Stimulated activated CD4-positive, alpha-beta T cell treated with anti-CD3 and anti-CD28 coated beads, Interleukin-12 subunit alpha, Interleukin-12 subunit beta, amount 100 ng/mL, for 4 hours (primary cell): ENCODE measurements at regions not wholly inside any gene's neighbourhood (a gene's known extent, or its start where the extent isn't known, plus 50 kb on each side); places are given as distances from the start of the nearest gene placed in this dataset.

Experiments used
- DNase-seq: peaks from one replicate; pipeline ENCODE4 v3.0.0-alpha.2; 2020

GRCh38 chr18:67218556-67218955 is 298.0 kb downstream of the DSEL start:
- no peak for DNase-seq

GRCh38 chr18:67217551-67218166 is 298.9 kb downstream of the DSEL start:
- peak; percentile 34 for DNase-seq

- no peak for DNase-seq
These were observed 299.7 kb downstream of the DSEL start for GRCh38 chr18:67216846-67217245.

- DNase-seq: no peak
These were observed 300.8 kb downstream of the DSEL start for GRCh38 chr18:67215686-67216085.

- no peak for DNase-seq
These were observed 304.9 kb downstream of the DSEL start for GRCh38 chr18:67211646-67212045.

- DNase-seq: no peak
These were observed 315.9 kb downstream of the DSEL start for GRCh38 chr18:67200665-67201064.

GRCh38 chr18:67199993-67200617 is 316.4 kb downstream of the DSEL start:
- DNase-seq: no peak

- DNase-seq: no peak
These were observed 321.6 kb downstream of the DSEL start for GRCh38 chr18:67194886-67195285.

- no peak for DNase-seq
These were observed 324.0 kb downstream of the DSEL start for GRCh38 chr18:67192535-67192934.

- no peak for DNase-seq
These were observed 333.1 kb downstream of the DSEL start for GRCh38 chr18:67183398-67183797.

- no peak for DNase-seq
These were observed 336.8 kb downstream of the DSEL start for GRCh38 chr18:67179726-67180125.

GRCh38 chr18:67159662-67160061 is 356.9 kb downstream of the DSEL start:
- DNase-seq: no peak

GRCh38 chr18:67154979-67155378 is 361.5 kb downstream of the DSEL start:
- DNase-seq: no peak

- DNase-seq: no peak
These were observed 365.2 kb downstream of the DSEL start for GRCh38 chr18:67151366-67151765.

GRCh38 chr18:67145586-67146292 is 370.8 kb downstream of the DSEL start:
- no peak for DNase-seq

- no peak for DNase-seq
These were observed 372.2 kb downstream of the DSEL start for GRCh38 chr18:67144329-67144728.

- no peak for DNase-seq
These were observed 373.5 kb downstream of the DSEL start for GRCh38 chr18:67143028-67143427.

GRCh38 chr18:67142604-67143003 is 373.9 kb downstream of the DSEL start:
- no peak for DNase-seq

- no peak for DNase-seq
These were observed 376.0 kb downstream of the DSEL start for GRCh38 chr18:67140495-67140894.

GRCh38 chr18:67139899-67140298 is 376.6 kb downstream of the DSEL start:
- DNase-seq: no peak

- no peak for DNase-seq
These were observed 380.5 kb downstream of the DSEL start for GRCh38 chr18:67135981-67136380.

GRCh38 chr18:67134911-67135310 is 381.6 kb downstream of the DSEL start:
- no peak for DNase-seq

GRCh38 chr18:67133669-67134068 is 382.9 kb downstream of the DSEL start:
- no peak for DNase-seq

- DNase-seq: no peak
These were observed 383.6 kb downstream of the DSEL start for GRCh38 chr18:67132919-67133318.
